ENCODE measurements at regions not wholly inside any gene's neighbourhood (a gene's known extent, or its start where the extent isn't known, plus 50 kb on each side); places are given as distances from the start of the nearest gene placed in this dataset.

DNA sequence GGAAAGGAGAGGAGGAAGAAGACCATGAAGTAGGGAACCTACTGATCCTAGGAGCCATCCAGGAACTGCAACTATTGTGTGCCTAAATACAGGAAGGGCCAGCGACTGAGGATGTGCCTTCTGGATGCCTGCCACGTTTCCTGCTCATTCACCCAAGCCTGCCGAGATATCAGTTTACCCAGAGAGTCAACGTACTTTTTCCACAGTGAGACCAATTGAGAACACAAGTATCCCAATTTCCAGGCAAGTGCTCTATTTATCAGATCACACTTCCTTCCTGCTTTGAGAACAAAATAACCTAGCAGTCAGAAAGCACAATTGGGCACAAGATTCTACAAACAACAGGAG lies 122.4 kb downstream of the AKAP11 start:
- TF ChIP-seq EZH2 (IDR thresholded peaks at IDR 0.05) (no peak), SIN3A (IDR thresholded peaks at IDR 0.05; ENCODE audit: low read depth) (no peak), POLR2A (IDR thresholded peaks at IDR 0.05; ENCODE audit: borderline replicate concordance, extremely low read depth, insufficient read depth, insufficient read length) (no peak), YY1 (IDR thresholded peaks at IDR 0.05; ENCODE audit: extremely low read depth, insufficient replicate concordance, low read depth, low read length) (no peak), POLR2AphosphoS5 (IDR thresholded peaks at IDR 0.05; ENCODE audit: low read depth, low read length) (no peak), EZH2phosphoT487 (IDR thresholded peaks at IDR 0.05; ENCODE audit: borderline replicate concordance) (no peak), ZFX (IDR thresholded peaks at IDR 0.05) (no peak), ZNF274 (IDR thresholded peaks at IDR 0.05; ENCODE audit: low read depth, low read length) (no peak), ELF1 (IDR thresholded peaks at IDR 0.05; ENCODE audit: borderline replicate concordance, low read depth) (no peak), EGR1 (IDR thresholded peaks at IDR 0.05; ENCODE audit: low read depth) (no peak), TCF7L2 (IDR thresholded peaks at IDR 0.05; ENCODE audit: borderline replicate concordance, extremely low read depth, insufficient read depth, insufficient read length) (no peak)
- TF ChIP-seq, protein P1, sequence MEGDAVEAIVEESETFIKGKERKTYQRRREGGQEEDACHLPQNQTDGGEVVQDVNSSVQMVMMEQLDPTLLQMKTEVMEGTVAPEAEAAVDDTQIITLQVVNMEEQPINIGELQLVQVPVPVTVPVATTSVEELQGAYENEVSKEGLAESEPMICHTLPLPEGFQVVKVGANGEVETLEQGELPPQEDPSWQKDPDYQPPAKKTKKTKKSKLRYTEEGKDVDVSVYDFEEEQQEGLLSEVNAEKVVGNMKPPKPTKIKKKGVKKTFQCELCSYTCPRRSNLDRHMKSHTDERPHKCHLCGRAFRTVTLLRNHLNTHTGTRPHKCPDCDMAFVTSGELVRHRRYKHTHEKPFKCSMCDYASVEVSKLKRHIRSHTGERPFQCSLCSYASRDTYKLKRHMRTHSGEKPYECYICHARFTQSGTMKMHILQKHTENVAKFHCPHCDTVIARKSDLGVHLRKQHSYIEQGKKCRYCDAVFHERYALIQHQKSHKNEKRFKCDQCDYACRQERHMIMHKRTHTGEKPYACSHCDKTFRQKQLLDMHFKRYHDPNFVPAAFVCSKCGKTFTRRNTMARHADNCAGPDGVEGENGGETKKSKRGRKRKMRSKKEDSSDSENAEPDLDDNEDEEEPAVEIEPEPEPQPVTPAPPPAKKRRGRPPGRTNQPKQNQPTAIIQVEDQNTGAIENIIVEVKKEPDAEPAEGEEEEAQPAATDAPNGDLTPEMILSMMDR (IDR thresholded peaks at IDR 0.05 in 2 of 3, conservative IDR thresholded peaks at IDR 0.05 in 1 of 3; ENCODE audit: borderline replicate concordance in 1 of 3, insufficient read depth in 1 of 3, low read depth in 2 of 3, low read length in 2 of 3), result no peak
- TF ChIP-seq, protein P2, sequence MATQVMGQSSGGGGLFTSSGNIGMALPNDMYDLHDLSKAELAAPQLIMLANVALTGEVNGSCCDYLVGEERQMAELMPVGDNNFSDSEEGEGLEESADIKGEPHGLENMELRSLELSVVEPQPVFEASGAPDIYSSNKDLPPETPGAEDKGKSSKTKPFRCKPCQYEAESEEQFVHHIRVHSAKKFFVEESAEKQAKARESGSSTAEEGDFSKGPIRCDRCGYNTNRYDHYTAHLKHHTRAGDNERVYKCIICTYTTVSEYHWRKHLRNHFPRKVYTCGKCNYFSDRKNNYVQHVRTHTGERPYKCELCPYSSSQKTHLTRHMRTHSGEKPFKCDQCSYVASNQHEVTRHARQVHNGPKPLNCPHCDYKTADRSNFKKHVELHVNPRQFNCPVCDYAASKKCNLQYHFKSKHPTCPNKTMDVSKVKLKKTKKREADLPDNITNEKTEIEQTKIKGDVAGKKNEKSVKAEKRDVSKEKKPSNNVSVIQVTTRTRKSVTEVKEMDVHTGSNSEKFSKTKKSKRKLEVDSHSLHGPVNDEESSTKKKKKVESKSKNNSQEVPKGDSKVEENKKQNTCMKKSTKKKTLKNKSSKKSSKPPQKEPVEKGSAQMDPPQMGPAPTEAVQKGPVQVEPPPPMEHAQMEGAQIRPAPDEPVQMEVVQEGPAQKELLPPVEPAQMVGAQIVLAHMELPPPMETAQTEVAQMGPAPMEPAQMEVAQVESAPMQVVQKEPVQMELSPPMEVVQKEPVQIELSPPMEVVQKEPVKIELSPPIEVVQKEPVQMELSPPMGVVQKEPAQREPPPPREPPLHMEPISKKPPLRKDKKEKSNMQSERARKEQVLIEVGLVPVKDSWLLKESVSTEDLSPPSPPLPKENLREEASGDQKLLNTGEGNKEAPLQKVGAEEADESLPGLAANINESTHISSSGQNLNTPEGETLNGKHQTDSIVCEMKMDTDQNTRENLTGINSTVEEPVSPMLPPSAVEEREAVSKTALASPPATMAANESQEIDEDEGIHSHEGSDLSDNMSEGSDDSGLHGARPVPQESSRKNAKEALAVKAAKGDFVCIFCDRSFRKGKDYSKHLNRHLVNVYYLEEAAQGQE (IDR thresholded peaks at IDR 0.05; ENCODE audit: low read depth), result no peak
- TF ChIP-seq, protein P3, sequence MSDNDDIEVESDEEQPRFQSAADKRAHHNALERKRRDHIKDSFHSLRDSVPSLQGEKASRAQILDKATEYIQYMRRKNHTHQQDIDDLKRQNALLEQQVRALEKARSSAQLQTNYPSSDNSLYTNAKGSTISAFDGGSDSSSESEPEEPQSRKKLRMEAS (IDR thresholded peaks at IDR 0.05), result no peak

Data from HCT116 (cell line).